ENCODE measurements at regions not wholly inside any gene's neighbourhood (a gene's known extent, or its start where the extent isn't known, plus 50 kb on each side); places are given as distances from the start of the nearest gene placed in this dataset.

- DNase-seq: no peak
Observed at GRCh38 chr18:45350404-45351156, 264.7 kb upstream of the SLC14A2 start.

DNA sequence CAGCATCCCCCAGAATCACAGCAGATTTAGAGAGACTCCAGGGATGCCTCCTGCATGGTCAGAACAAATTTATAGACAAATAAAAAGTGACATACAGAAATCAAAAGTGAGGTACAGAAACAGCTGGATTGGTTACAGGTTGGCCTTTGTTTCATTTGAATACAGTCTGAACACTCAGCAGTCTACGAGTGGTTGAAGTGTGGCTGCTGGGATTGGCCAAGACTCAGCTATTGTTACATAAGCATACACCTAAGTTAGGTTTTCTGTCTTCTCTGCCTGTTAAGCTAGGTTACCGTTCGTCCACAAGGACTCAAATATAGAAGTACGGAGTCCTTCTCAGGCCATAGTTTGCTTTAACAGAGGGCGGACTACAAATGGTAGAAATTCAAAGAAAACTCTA lies 262.4 kb upstream of the SLC14A2 start:
- no peak for DNase-seq

- DNase-seq: no peak
Observed at GRCh38 chr18:45353530-45353929, 261.7 kb upstream of the SLC14A2 start.

- DNase-seq: no peak
Observed at GRCh38 chr18:45355944-45356520, 259.2 kb upstream of the SLC14A2 start.

- DNase-seq: no peak
Observed at GRCh38 chr18:45357686-45358470, 257.4 kb upstream of the SLC14A2 start.

DNA sequence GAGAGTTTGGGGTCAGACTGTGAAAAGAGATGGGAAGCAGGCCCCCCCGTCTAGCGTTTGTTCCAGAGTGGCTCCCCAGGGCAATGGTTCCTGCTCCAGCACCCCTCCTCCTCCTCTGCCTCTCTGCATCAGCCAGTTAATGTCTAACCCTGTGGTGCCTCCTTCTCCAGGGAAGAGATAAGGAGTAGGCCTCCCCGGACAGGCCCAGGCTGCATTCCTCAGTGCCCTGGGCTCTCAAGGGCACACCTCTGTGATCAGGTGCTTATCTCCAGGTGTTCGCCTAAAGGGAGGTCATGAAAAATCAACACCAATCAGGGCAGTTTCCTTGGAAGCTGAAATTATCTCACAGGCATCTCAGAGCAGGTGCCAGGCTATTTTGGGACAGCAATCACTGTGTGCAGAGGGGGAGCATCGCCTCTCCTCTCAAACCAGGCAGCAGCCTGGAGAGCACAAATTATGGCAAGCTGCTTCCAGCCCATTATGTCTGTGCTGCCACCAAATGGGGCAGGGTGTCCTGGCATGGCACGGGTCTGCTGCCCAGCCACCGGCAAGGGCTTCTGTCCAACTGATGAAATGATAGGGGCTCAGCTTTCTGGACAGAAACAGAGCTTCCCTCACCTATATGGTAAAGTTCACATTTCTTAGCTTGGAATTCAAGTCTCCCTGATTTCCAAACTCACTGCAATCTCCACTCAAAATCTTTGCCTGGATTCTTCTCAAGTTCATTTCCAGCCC lies 255.8 kb upstream of the SLC14A2 start:
- no peak for DNase-seq

DNA sequence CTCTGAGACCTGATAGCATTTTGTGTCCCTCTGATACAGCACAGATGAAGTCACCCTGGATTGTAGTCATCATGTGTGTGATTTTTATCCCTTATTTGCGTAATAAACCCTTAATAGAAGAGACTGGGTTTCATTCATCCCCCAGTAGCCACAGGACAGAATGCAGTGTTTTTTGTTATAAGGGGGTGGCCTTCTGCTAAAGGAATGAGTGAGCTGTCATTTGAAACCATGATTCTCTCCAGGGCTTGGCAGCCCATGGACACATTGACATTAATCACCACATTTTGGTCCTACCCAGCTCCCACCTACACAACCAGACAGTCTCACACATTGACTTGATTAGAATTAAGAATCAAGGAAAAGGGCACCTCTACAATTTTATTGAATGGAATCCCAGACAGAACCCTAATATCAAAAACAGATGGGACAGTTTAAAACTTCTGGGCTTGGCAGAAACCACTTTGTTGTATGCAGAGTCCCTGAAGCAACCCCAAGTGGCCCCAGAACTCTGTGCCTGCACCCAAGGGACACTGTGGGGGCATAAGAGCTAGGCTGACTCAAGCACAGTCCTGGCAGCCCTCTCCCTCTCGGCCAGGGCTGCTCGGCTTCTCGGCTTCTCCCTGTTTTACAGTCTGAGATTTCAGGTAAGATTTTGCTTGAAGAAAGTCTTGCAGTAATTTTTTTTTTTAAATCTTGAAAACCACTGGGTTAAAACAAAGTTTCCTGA lies 254.0 kb upstream of the SLC14A2 start:
- DNase-seq: no peak

DNA sequence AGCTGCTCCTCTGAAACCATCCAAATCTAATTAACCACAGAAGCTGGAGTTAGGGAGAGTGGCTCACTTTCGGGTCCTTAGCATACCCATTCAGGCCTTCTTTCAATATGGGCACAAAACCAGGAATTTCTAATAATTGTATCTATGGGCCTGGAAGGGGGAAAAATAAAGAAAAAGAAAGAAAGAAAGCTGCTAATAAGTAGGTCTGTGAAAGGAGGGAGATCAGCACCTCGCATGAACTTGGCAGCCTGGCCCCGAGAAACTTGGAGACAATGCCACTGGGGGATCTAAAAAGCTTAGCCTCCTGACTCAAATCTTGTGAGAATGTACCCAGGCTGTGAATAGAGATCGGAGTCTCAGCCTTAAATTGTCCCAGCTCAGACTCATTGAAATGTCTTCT lies 252.1 kb upstream of the SLC14A2 start:
- no peak for DNase-seq

GRCh38 chr18:45365835-45366234 lies 249.4 kb upstream of the SLC14A2 start:
- no peak for DNase-seq

- no peak for DNase-seq
Observed at GRCh38 chr18:45370255-45371010, 244.8 kb upstream of the SLC14A2 start.

DNA sequence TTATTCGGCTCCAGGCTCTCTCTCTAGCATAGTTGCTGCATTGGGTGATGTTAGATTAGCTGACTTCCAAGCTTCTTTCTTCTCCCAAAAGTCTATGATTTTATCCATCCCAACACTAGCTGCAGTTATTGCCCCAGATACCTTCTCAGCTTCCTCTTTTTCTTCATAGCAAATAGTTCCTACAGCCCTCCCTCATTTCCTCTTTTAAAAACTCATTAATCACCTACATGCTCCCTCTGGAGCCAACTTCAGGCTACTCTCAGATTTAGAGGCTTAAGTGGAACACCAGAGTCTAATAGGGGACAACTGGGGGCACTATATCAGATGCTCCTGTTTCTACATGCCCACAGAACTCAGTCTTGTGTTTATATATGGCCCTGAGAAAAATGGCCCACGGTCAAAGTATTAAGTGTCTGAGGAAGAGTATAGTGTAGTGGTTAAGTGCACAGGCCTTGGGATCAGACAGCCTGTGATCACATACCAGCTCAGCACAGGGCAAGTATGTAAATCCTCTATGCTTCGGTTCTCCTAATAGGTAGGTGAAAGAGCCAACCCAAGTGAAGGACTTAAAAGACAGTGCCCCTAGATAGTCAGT lies 241.9 kb upstream of the SLC14A2 start:
- no peak for DNase-seq

DNA sequence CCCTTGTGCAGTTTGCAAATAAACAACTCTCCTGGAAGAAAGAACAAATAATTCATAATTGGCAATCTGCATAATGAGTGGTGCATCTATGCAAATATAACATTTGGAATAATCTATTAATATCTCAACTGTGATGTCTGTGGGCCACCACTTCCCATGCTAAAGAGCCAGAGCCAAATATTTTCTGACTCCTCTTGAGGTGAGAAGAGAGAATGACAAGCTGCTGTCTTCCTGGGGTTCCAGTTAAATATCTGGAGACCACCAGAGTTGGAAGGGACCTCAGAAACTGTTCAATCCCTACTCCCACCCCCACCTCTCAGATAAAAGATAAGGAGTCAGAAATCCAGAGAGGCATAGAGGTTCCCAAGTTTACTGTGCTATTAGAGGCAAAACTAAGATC lies 241.0 kb upstream of the SLC14A2 start:
- DNase-seq: no peak

GRCh38 chr18:45374878-45375630 lies 240.2 kb upstream of the SLC14A2 start:
- DNase-seq: no peak

- DNase-seq: no peak
Observed at GRCh38 chr18:45376193-45376592, 239.1 kb upstream of the SLC14A2 start.

DNA sequence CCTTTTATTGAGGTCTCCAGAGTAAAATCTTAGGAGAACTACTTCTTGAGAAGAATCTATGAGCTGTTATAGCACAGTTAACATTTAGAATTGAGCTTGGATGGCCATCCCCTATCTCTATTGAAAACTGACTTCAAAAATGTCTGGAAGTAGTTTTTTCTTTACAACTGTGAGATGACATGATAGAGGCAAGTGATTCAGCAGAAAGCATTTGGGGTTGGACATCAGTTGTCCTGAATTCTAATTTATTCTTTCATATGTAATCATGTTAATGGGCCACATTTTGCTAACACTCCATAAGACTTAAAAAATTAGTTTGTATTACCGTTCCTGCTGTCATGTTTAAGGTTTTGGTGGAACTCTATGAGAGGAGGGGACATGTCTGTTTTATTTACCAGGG lies 237.0 kb upstream of the SLC14A2 start:
- DNase-seq: no peak

DNA sequence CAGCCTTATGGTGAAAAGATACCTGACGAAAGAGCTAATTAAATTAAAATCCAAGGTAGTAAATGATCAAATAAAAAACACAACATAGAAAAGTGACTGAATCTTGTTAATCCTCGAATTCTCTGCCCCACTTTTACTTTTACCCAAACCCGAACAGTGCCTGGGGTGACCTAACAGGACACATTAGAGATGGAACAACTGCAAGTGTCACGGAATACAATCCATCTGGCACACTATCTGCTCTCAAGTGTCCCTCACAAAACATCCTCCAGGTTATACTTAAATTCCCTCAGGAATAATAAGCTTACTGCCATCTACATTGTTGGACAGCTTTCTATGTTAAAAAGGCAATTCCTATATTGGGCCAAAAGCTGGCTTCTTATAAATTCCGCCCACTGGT lies 236.3 kb upstream of the SLC14A2 start:
- DNase-seq: no peak

DNA sequence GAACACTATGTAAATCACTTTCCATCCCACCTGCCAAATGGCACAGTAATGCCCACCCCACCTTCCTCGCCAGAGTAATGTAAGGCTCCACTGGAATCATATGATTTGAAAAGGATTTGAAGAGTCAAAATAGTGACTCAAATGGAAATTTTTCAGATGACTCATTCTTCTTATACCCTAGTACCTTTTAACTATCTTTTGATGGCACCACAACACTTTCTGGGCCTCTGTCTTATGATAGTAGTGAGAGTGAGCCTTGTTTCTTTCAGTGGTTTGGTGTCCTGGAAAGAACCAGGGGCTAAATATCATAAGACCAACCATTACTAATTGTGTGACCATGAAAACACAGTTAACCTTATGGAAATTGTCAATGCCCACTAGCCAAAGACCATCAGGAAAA lies 235.4 kb upstream of the SLC14A2 start:
- no peak for DNase-seq

DNA sequence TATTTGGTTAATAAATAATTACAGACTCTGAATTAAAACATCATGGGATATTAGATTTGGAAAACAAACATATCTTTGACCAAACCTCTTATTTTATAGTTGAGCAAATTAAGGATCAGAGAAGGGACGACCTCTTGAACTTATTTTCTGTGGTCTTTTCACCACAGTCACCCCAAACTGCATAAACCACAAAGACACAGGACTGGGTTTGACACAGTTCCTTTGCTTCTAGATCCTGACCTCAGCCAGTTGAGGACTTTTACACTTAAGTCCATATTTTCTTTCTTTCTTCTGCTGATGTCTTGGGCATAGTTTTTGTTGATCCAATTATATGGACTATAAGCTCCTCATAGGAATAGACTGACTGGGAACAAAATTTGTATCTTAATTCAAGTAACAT lies 234.0 kb upstream of the SLC14A2 start:
- no peak for DNase-seq

- DNase-seq: no peak
Observed at GRCh38 chr18:45383228-45383627, 232.0 kb upstream of the SLC14A2 start.

DNA sequence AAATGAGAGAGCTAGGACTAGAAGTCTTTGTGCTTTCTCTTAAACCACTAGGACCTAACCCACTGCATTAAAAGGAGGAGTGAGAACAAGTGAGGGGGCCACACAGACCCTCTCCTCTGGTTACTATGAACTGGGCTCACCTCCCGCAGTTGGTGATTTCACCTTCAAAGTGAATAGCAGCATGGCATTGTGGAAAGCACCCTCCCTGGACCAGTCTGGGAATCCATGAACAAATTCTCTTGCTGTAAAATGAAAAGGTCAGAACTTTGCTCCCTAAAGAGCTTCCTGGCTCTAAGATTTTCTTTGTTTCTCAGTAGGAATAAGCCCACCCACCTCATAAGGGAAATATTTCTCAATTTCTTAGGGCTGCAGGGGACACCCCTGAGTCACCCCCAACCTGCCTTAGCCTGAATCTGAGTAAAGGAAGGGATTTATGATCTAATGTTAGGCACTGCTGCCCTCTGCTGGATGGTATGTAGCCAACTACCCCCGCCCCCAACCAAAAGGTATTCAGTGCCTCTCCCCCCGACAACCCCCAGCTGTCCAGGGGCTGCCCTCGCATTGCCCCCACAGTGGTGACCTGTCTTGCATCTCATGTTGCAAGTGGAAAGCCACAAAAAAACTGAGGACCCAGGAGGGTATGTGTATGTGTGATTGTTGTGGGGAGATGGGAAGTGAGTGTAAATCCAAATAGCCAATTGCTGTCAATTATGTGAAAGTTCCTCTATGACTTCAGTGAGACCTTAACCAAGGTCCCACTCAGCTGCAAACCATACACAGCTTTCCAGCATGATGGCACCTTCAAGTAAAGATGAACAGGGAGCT lies 230.9 kb upstream of the SLC14A2 start:
- DNase-seq: no peak

Measured in NCI-H510A (cell line).